ENCODE measurements at regions not wholly inside any gene's neighbourhood (a gene's known extent, or its start where the extent isn't known, plus 50 kb on each side); places are given as distances from the start of the nearest gene placed in this dataset.

- Histone ChIP-seq H3K36me3 (ENCODE audit: insufficient read depth in 1 of 2, low read depth in 1 of 2) (no peaks in the 10 kb centered on the region), H3K9me3 (peaks cover 11% of the 10 kb centered on the region), H3K4me1 (no peaks in the 10 kb centered on the region), H3K27me3 (ENCODE audit: insufficient read depth in 3 of 3, low read length in 2 of 3) (no peaks in the 10 kb centered on the region), H3K4me3 (no peak overlapping the region), H3K27ac (no peak overlapping the region)
- intact Hi-C loops (cut with DNase I): no loop called here
- DNase-seq (no peak), ATAC-seq (no peak)
- TF ChIP-seq, protein P1, sequence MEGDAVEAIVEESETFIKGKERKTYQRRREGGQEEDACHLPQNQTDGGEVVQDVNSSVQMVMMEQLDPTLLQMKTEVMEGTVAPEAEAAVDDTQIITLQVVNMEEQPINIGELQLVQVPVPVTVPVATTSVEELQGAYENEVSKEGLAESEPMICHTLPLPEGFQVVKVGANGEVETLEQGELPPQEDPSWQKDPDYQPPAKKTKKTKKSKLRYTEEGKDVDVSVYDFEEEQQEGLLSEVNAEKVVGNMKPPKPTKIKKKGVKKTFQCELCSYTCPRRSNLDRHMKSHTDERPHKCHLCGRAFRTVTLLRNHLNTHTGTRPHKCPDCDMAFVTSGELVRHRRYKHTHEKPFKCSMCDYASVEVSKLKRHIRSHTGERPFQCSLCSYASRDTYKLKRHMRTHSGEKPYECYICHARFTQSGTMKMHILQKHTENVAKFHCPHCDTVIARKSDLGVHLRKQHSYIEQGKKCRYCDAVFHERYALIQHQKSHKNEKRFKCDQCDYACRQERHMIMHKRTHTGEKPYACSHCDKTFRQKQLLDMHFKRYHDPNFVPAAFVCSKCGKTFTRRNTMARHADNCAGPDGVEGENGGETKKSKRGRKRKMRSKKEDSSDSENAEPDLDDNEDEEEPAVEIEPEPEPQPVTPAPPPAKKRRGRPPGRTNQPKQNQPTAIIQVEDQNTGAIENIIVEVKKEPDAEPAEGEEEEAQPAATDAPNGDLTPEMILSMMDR (IDR thresholded peaks at IDR 0.05): no peak
Observed at GRCh38 chr3:103181160-103181559, 746.3 kb downstream of the ZPLD1 start.

DNA sequence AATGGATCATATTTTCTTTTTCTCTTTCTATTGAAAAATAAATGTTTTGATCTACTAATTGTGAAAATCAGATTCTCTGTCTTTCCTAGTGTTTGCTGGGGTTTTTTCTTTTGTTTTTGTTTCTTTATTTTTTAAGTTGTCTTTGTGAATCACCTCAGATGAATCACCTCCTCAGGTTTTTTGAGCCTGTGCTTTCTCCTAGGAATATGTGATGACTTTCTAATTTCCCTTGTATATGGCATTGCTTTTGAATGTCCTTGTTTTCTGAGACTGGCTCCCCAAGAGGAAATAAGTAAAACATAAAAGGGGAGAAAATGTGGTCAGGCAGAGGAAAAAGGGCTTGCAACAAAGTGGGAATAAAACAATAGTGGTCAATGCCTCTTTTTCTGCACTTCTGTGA, 750.0 kb downstream of the ZPLD1 start:
- Histone ChIP-seq H3K4me1 (no peaks in the 10 kb centered on the region), H3K9me3 (peaks cover 11% of the 10 kb centered on the region), H3K36me3 (ENCODE audit: insufficient read depth in 1 of 2, low read depth in 1 of 2) (no peaks in the 10 kb centered on the region), H3K4me3 (no peak overlapping the region), H3K27ac (no peak overlapping the region), H3K27me3 (ENCODE audit: insufficient read depth in 3 of 3, low read length in 2 of 3) (no peaks in the 10 kb centered on the region)
- TF ChIP-seq, protein P1 (IDR thresholded peaks at IDR 0.05): no peak
- intact Hi-C loops (cut with DNase I): no loop called here
- DNase-seq: no peak
- no peak for ATAC-seq

- no peaks in the 10 kb centered on the region for H3K27me3 ChIP-seq (ENCODE audit: insufficient read depth in 3 of 3, low read length in 2 of 3)
- TF ChIP-seq, protein P1 (IDR thresholded peaks at IDR 0.05): no peak
- intact Hi-C loops (cut with DNase I): no loop called here
Observed at GRCh38 chr3:103189941-103190340, 755.1 kb downstream of the ZPLD1 start.

DNA sequence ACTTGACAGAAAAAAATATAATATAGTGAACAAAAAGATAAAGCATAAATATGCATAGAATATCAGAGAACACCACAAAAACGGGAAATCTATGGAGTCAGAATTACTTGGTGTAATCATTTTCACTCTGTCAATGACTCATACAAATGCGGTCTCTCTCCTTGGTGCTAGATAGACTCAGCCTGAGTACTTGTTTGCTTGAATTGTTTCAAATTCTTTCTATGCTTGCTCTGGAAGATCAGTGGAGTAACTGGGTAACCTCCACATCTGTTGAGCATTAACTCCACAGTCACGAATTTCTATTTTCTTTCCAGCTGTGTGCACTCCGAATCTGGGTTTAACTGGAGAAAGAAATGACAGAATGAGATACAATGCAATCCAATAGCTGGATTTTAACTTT, 760.4 kb downstream of the ZPLD1 start:
- Histone ChIP-seq H3K27ac (no peak overlapping the region), H3K27me3 (ENCODE audit: insufficient read depth in 3 of 3, low read length in 2 of 3) (no peaks in the 10 kb centered on the region), H3K9me3 (no peaks in the 10 kb centered on the region), H3K36me3 (ENCODE audit: insufficient read depth in 1 of 2, low read depth in 1 of 2) (no peaks in the 10 kb centered on the region), H3K4me3 (no peak overlapping the region), H3K4me1 (no peaks in the 10 kb centered on the region)
- intact Hi-C loops (cut with DNase I): no loop called here
- DNase-seq (no peak), ATAC-seq (no peak)
- 19 to 25% (median 21%) methylated on average over 4 of the region's 4 CpGs for WGBS, 3 donors
- TF ChIP-seq, protein P1 (IDR thresholded peaks at IDR 0.05): no peak

More at GRCh38 chr3:103189941-103190340, 755.1 kb downstream of the ZPLD1 start:
- no peak overlapping the region for H3K4me3 ChIP-seq
- no peak for DNase-seq
- no peaks in the 10 kb centered on the region for H3K4me1 ChIP-seq
- no peaks in the 10 kb centered on the region for H3K9me3 ChIP-seq
- H3K27ac ChIP-seq: no peak overlapping the region
- H3K36me3 ChIP-seq (ENCODE audit: insufficient read depth in 1 of 2, low read depth in 1 of 2): no peaks in the 10 kb centered on the region
- no peak for ATAC-seq

- intact Hi-C loops (cut with DNase I): no loop called here
- Histone ChIP-seq H3K36me3 (ENCODE audit: insufficient read depth in 1 of 2, low read depth in 1 of 2) (no peaks in the 10 kb centered on the region), H3K9me3 (no peaks in the 10 kb centered on the region), H3K27me3 (ENCODE audit: insufficient read depth in 3 of 3, low read length in 2 of 3) (no peaks in the 10 kb centered on the region), H3K4me1 (no peaks in the 10 kb centered on the region), H3K4me3 (no peak overlapping the region), H3K27ac (no peak overlapping the region)
- ATAC-seq: no peak
- DNase-seq: no peak
- WGBS, 3 donors: 88 to 93% (median 92%) methylated on average over 4 of the region's 4 CpGs
- TF ChIP-seq, protein P1 (IDR thresholded peaks at IDR 0.05): no peak
Observed at GRCh38 chr3:103203441-103203840, 768.6 kb downstream of the ZPLD1 start.

All from psoas muscle (tissue), 7 donors.